GM23248 (cell line): ENCODE measurements at regions not wholly inside any gene's neighbourhood (a gene's known extent, or its start where the extent isn't known, plus 50 kb on each side); places are given as distances from the start of the nearest gene placed in this dataset.

Source experiments
- EZH2 ChIP-seq: fragments of 200-600 bp; sonication (generic); IDR thresholded peaks from 2 replicates; pipeline ENCODE4 v1.6.1; 2018; ENCODE audit warnings: antibody characterized with exemption, mild to moderate bottlenecking; ENCODE audit not compliant: insufficient read depth, poor library complexity, severe bottlenecking
- EZH2phosphoT487 ChIP-seq: fragments of 200-600 bp; sonication (generic); IDR thresholded peaks from 2 replicates; pipeline ENCODE4 v1.6.1; 2018; ENCODE audit warnings: antibody characterized with exemption, moderate library complexity, mild to moderate bottlenecking, low read depth; ENCODE audit not compliant: insufficient read depth

- no peak for TF ChIP-seq EZH2phosphoT487
- no peak for TF ChIP-seq EZH2
Observed at GRCh38 chr14:34222122-34222521, 239.9 kb downstream of the SPTSSA start.
